ENCODE measurements at regions not wholly inside any gene's neighbourhood (a gene's known extent, or its start where the extent isn't known, plus 50 kb on each side); places are given as distances from the start of the nearest gene placed in this dataset.

GRCh38 chr4:129446074-129446473 lies 350.1 kb downstream of the C4orf33 start:
- no peaks in the 10 kb centered on the region for H3K4me1 Mint-ChIP-seq (ENCODE audit: low read depth)
- TF ChIP-seq CTCF (IDR thresholded peaks at IDR 0.05) = no peak
- H3K27ac Mint-ChIP-seq = no peak overlapping the region
- peaks cover 50% of the 10 kb centered on the region for H3K9me3 Mint-ChIP-seq
- H3K4me3 Mint-ChIP-seq = no peak overlapping the region
- H3K36me3 Mint-ChIP-seq (ENCODE audit: low read depth) = no peaks in the 10 kb centered on the region
- no peak for DNase-seq
- 0 out of 2 replicates have a peak, but pooled peaks cover 1% of the 10 kb centered on the region for H3K27me3 Mint-ChIP-seq (ENCODE audit: insufficient read depth)

GRCh38 chr4:129453524-129454200 lies 357.7 kb downstream of the C4orf33 start:
- Mint-ChIP-seq H3K27ac (no peak overlapping the region), H3K9me3 (peaks cover 31% of the 10 kb centered on the region), H3K4me3 (no peak overlapping the region), H3K36me3 (ENCODE audit: low read depth) (0 out of 2 replicates have a peak, but pooled peaks cover 4% of the 10 kb centered on the region), H3K27me3 (ENCODE audit: insufficient read depth) (no peaks in the 10 kb centered on the region), H3K4me1 (ENCODE audit: low read depth) (no peaks in the 10 kb centered on the region)
- TF ChIP-seq CTCF (IDR thresholded peaks at IDR 0.05) = no peak
- DNase-seq = no peak

GRCh38 chr4:129455482-129455881 lies 359.5 kb downstream of the C4orf33 start:
- no peaks in the 10 kb centered on the region for H3K4me1 Mint-ChIP-seq (ENCODE audit: low read depth)
- no peak for TF ChIP-seq CTCF (IDR thresholded peaks at IDR 0.05)
- H3K4me3 Mint-ChIP-seq = no peak overlapping the region
- H3K36me3 Mint-ChIP-seq (ENCODE audit: low read depth) = peaks cover 9% of the 10 kb centered on the region; the same call in 1 of the 2 replicates
- no peak overlapping the region for H3K27ac Mint-ChIP-seq
- no peaks in the 10 kb centered on the region for H3K27me3 Mint-ChIP-seq (ENCODE audit: insufficient read depth)
- no peak for DNase-seq
- H3K9me3 Mint-ChIP-seq = peaks cover 27% of the 10 kb centered on the region

- Mint-ChIP-seq H3K27ac (no peak overlapping the region), H3K27me3 (ENCODE audit: insufficient read depth) (peaks cover 2% of the 10 kb centered on the region; the same call in 1 of the 2 replicates), H3K36me3 (ENCODE audit: low read depth) (no peaks in the 10 kb centered on the region), H3K9me3 (peaks cover 27% of the 10 kb centered on the region), H3K4me3 (no peak overlapping the region), H3K4me1 (ENCODE audit: low read depth) (no peaks in the 10 kb centered on the region)
- no peak for TF ChIP-seq CTCF (IDR thresholded peaks at IDR 0.05)
- DNase-seq = no peak
These were observed 372.7 kb downstream of the C4orf33 start for GRCh38 chr4:129468624-129469023.

- no peak overlapping the region for H3K4me3 Mint-ChIP-seq
- TF ChIP-seq CTCF (IDR thresholded peaks at IDR 0.05) = no peak
These were observed 378.7 kb downstream of the C4orf33 start for GRCh38 chr4:129474698-129475097.

More at GRCh38 chr4:129474698-129475097, 378.7 kb downstream of the C4orf33 start:
- DNase-seq = no peak
- Mint-ChIP-seq H3K4me1 (ENCODE audit: low read depth) (no peaks in the 10 kb centered on the region), H3K36me3 (ENCODE audit: low read depth) (no peaks in the 10 kb centered on the region), H3K27me3 (ENCODE audit: insufficient read depth) (no peaks in the 10 kb centered on the region), H3K27ac (no peak overlapping the region), H3K9me3 (peaks cover 45% of the 10 kb centered on the region)
